ENCODE measurements at regions not wholly inside any gene's neighbourhood (a gene's known extent, or its start where the extent isn't known, plus 50 kb on each side); places are given as distances from the start of the nearest gene placed in this dataset.

DNA sequence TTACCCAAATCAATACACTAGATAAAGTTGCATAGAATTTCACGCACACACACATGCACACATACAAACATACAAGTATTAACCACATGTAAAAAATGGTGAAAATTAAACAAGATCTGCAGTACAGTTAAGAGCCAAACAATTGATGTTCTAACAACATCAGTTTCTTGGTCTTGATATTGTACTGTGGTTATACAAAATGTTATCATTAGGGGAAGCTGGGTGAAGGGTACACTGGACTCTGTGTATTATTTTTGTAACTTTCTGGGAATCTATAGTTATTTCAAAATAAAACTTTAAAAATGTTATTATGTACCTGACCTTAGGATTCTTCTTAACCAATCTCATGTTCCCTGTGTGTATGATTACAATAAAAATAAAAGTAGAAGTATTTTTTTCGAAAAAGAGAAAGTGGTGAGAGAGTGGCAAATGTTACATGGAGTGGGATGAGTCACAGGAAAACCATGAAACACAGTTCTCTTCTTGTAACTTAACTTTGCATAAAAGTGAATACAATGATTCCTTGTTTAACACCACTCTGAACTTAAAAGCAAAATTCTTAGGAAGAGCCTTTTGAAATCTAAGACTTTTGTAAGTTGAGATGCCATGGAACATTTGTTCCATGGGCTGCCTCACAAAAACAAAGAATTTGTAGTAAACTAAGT, 101.6 kb upstream of the RUNX1 start:
- no peak overlapping the region for H2BK12ac ChIP-seq (ENCODE audit: insufficient read length, low read depth, low read length)
- H4K5ac ChIP-seq (ENCODE audit: insufficient read length, low read depth, low read length): no peak overlapping the region
- H3K14ac ChIP-seq (ENCODE audit: insufficient read depth, low read length): no peak overlapping the region
- no peak overlapping the region for H3K18ac ChIP-seq (ENCODE audit: insufficient read length, low read depth, low read length)
- no peak overlapping the region for H3K56ac ChIP-seq (ENCODE audit: insufficient read length, low read depth, low read length)
- H3T11ph ChIP-seq (ENCODE audit: low read length): no peak overlapping the region
- Mint-ChIP-seq H3K4me3 (no peak overlapping the region), H3K27ac (peak overlapping the region in 1 of 3 experiments; percentile 12; a peak in 1 of 7 replicates), H3K27me3 (ENCODE audit: low read depth) (no peaks in the 10 kb centered on the region; the same call in 1 of the 2 replicates), H3K9me3 (peaks cover 0 to 4% of the 10 kb centered on the region in 2 experiments; a peak in 1 of 5 replicates), H3K36me3 (ENCODE audit: insufficient read depth in 1 of 3, low read depth in 3 of 3) (peaks cover 0 to 7% (median 0%) of the 10 kb centered on the region in 3 experiments; a peak in 1 of 7 replicates), H3K4me1 (no peaks in the 10 kb centered on the region)
- 100% methylated on average over 1 of the region's 2 CpGs for WGBS (ENCODE audit: extremely low coverage, insufficient read length, low lambda C conversion rate)
- H2BK120ac ChIP-seq (ENCODE audit: low read depth, low read length, poor library complexity, severe bottlenecking): no peak overlapping the region
- no peaks in the 10 kb centered on the region for H3K79me2 ChIP-seq (ENCODE audit: insufficient read depth, low read length)
- H3K27ac ChIP-seq (ENCODE audit: insufficient read length, low read depth, low read length): no peak overlapping the region
- no peak overlapping the region for H2BK15ac ChIP-seq (ENCODE audit: low read depth, low read length)
- H2AK5ac ChIP-seq (ENCODE audit: insufficient read length, low read length): no peak overlapping the region
- no peak overlapping the region for H2BK20ac ChIP-seq (ENCODE audit: low read depth, low read length, poor library complexity, severe bottlenecking)
- no peak for DNase-seq
- H3K4me1 ChIP-seq (ENCODE audit: insufficient read depth, low read length): no peaks in the 10 kb centered on the region
- no peaks in the 10 kb centered on the region for H4K20me1 ChIP-seq (ENCODE audit: control insufficient read depth, insufficient read depth, insufficient read length)
- no peak overlapping the region for H4K91ac ChIP-seq (ENCODE audit: insufficient read length, low read depth, low read length)
- H2BK5ac ChIP-seq (ENCODE audit: insufficient read length, low read length): no peak overlapping the region
- H3K23me2 ChIP-seq (ENCODE audit: insufficient read length, low read depth, low read length, poor library complexity, severe bottlenecking): no peaks in the 10 kb centered on the region
- H4K8ac ChIP-seq (replicated peaks; ENCODE audit: insufficient read length, low read depth, low read length): no peak overlapping the region
- no peaks in the 10 kb centered on the region for H3K27me3 ChIP-seq (ENCODE audit: insufficient read depth, low read length)
- no peak overlapping the region for H3K23ac ChIP-seq (ENCODE audit: insufficient read length, low read depth, low read length)
- H2AFZ ChIP-seq (ENCODE audit: low read length): no peak overlapping the region
- H3K4me2 ChIP-seq (ENCODE audit: insufficient read depth, insufficient read length, low read length): no peak overlapping the region
- H3K9me3 ChIP-seq (ENCODE audit: control insufficient read depth, low read depth, low read length): no peaks in the 10 kb centered on the region
- TF ChIP-seq, protein P1, sequence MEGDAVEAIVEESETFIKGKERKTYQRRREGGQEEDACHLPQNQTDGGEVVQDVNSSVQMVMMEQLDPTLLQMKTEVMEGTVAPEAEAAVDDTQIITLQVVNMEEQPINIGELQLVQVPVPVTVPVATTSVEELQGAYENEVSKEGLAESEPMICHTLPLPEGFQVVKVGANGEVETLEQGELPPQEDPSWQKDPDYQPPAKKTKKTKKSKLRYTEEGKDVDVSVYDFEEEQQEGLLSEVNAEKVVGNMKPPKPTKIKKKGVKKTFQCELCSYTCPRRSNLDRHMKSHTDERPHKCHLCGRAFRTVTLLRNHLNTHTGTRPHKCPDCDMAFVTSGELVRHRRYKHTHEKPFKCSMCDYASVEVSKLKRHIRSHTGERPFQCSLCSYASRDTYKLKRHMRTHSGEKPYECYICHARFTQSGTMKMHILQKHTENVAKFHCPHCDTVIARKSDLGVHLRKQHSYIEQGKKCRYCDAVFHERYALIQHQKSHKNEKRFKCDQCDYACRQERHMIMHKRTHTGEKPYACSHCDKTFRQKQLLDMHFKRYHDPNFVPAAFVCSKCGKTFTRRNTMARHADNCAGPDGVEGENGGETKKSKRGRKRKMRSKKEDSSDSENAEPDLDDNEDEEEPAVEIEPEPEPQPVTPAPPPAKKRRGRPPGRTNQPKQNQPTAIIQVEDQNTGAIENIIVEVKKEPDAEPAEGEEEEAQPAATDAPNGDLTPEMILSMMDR (conservative IDR thresholded peaks at IDR 0.05): no peak
- H3K9ac ChIP-seq (ENCODE audit: extremely low read depth, insufficient read length, low read length): no peak overlapping the region
- H3K79me1 ChIP-seq (ENCODE audit: insufficient read depth, low read depth, low read length, poor library complexity, severe bottlenecking): no peaks in the 10 kb centered on the region
- H3K4ac ChIP-seq (ENCODE audit: low read depth, low read length): no peak overlapping the region

Data from H9 (cell line).